HepG2 (cell line): ENCODE measurements at regions not wholly inside any gene's neighbourhood (a gene's known extent, or its start where the extent isn't known, plus 50 kb on each side); places are given as distances from the start of the nearest gene placed in this dataset.

Experiments
- ATAC-seq: fragments of 200-7000 bp; cut with Tn5 transposase; 3 replicates; pipeline ENCODE4 v1.9.1; 2020; ENCODE audit warnings: mild to moderate bottlenecking, moderate library complexity
- BruUV-seq: library from RNA; stranded (reverse); fragments of 400-500 nt; replicated peaks from 2 replicates; lab custom pipeline; 2021; lab: Mats Ljungman, UMichigan
- CTCF ChIA-PET: fragments of 300-600 bp; formaldehyde crosslinking; extraction: SDS; loops from one replicate; lab custom pipeline; 2021; ENCODE audit warnings: low total read pairs, inconsistent platforms, low intra/inter-chr PET ratio; lab: Yijun Ruan, JAX
- POLR2A ChIA-PET: fragments of 350-600 bp; sonication (Branson Sonifier 250); formaldehyde crosslinking; loops from one replicate; lab custom pipeline; 2020; ENCODE audit warnings: antibody characterized with exemption, inconsistent platforms; lab: Yijun Ruan, JAX
- DNase-seq: peaks from one replicate; pipeline ENCODE4 v3.0.0-alpha.2; 2015; ENCODE audit warnings: low spot score
- FAIRE-seq: peaks from 3 replicates; lab custom pipeline; 2011; peaks lifted over from hg19 to GRCh38; lab: Jason Lieb, UNC
- H2AFZ ChIP-seq: one replicate; pipeline ENCODE4 v1.6.1; 2011; ENCODE audit warnings: low read length, inconsistent platforms
- H3K27ac ChIP-seq: fragments of 300-600 bp; 3 replicates; pipeline ENCODE4 v1.8.0; 2011; ENCODE audit warnings: mixed run types, mild to moderate bottlenecking, mixed read lengths, low read length, inconsistent platforms; ENCODE audit not compliant: insufficient read depth; ENCODE audit errors: extremely low read length
- H3K27me3 ChIP-seq, 2 experiments: fragments of 200-600 bp in 1 of 2; 2 replicates in 1 of 2; 3 replicates in 1 of 2; pipeline versions ENCODE4 v1.6.0 to v1.8.0; 2011; ENCODE audit warnings: low read length in 2 of 2, mild to moderate bottlenecking in 2 of 2, moderate library complexity in 2 of 2, inconsistent platforms in 1 of 2; ENCODE audit not compliant: insufficient read depth in 2 of 2, control insufficient read depth in 1 of 2
- H3K36me3 ChIP-seq, 2 experiments: fragments of 200-600 bp in 1 of 2; replicated peaks in 1 of 2; 2 replicates in 1 of 2; 3 replicates in 1 of 2; pipeline versions ENCODE4 v1.5.1 to v1.8.0; 2011; ENCODE audit warnings: low read length in 2 of 2, inconsistent platforms in 1 of 2; ENCODE audit not compliant: insufficient read depth in 2 of 2, control insufficient read depth in 1 of 2
- H3K4me1 ChIP-seq: 2 replicates; pipeline ENCODE4 v1.5.1; 2012; ENCODE audit warnings: low read length, inconsistent platforms; ENCODE audit not compliant: insufficient read depth
- H3K4me2 ChIP-seq: 2 replicates; pipeline ENCODE4 v1.6.0; 2011; ENCODE audit warnings: low read depth, low read length, inconsistent platforms
- H3K4me3 ChIP-seq, 3 experiments: fragments of 200-600 bp in 1 of 3; sonication (generic), shearing (Covaris generic) in 1 of 3; replicated peaks in 1 of 3; 2 replicates each; pipeline ENCODE4 v1.5.1; 2011 to 2016; ENCODE audit warnings: low read length in 3 of 3, inconsistent platforms in 2 of 3, low read depth in 2 of 3, mild to moderate bottlenecking in 2 of 3, control low read depth in 1 of 3, mixed read lengths in 1 of 3; ENCODE audit not compliant: insufficient read depth in 1 of 3
- H3K79me2 ChIP-seq: one replicate; pipeline ENCODE4 v1.6.1; 2011; ENCODE audit warnings: low read length, inconsistent platforms; ENCODE audit not compliant: insufficient read depth
- H3K9ac ChIP-seq: 2 replicates; pipeline ENCODE4 v1.6.0; 2011; ENCODE audit warnings: mild to moderate bottlenecking, low read depth, low read length, inconsistent platforms; ENCODE audit not compliant: insufficient read depth
- H3K9me3 ChIP-seq: 2 replicates; pipeline ENCODE4 v1.5.1; 2012; ENCODE audit warnings: mild to moderate bottlenecking, low read length
- H4K20me1 ChIP-seq: 2 replicates; pipeline ENCODE4 v1.6.0; 2011; ENCODE audit warnings: inconsistent platforms, mild to moderate bottlenecking, low read length, moderate library complexity; ENCODE audit not compliant: insufficient read depth
- E2F2 ChIP-seq: sonication (generic); formaldehyde crosslinking; IDR thresholded peaks from 2 replicates; pipeline ENCODE4 v1.4.0; 2020; ENCODE audit warnings: missing genetic modification reagents, borderline replicate concordance
- KDM4B ChIP-seq: sonication (generic); formaldehyde crosslinking; IDR thresholded peaks from 2 replicates; pipeline ENCODE4 v1.4.0; 2020; ENCODE audit warnings: missing genetic modification reagents
- NFE2L2 ChIP-seq: fragments of 150-350 bp; IDR thresholded peaks from 2 replicates; pipeline ENCODE4 v1.6.1; 2014; ENCODE audit warnings: low read length
- PAWR ChIP-seq: sonication (generic); formaldehyde crosslinking; IDR thresholded peaks from 2 replicates; pipeline ENCODE4 v1.4.0; 2020; ENCODE audit warnings: missing genetic modification reagents, mild to moderate bottlenecking, borderline replicate concordance
- SNAI1 ChIP-seq: sonication (generic); formaldehyde crosslinking; IDR thresholded peaks from 2 replicates; pipeline ENCODE4 v1.5.0; 2020; ENCODE audit warnings: mild to moderate bottlenecking, missing genetic modification reagents, borderline replicate concordance
- SP2 ChIP-seq: sonication (generic); formaldehyde crosslinking; IDR thresholded peaks from 2 replicates; pipeline ENCODE4 v1.5.1; 2020; ENCODE audit warnings: mild to moderate bottlenecking, missing genetic modification reagents
- ZBTB20 ChIP-seq: sonication (generic); formaldehyde crosslinking; IDR thresholded peaks from 2 replicates; pipeline ENCODE4 v1.8.1; 2023; ENCODE audit warnings: missing genetic modification reagents, low read depth, mild to moderate bottlenecking, borderline replicate concordance
- ZFP82 ChIP-seq: sonication (generic); formaldehyde crosslinking; IDR thresholded peaks from 2 replicates; pipeline ENCODE4 v1.5.1; 2020; ENCODE audit warnings: mild to moderate bottlenecking, missing genetic modification reagents, borderline replicate concordance
- ZNF17 ChIP-seq: sonication (generic); formaldehyde crosslinking; IDR thresholded peaks from 2 replicates; pipeline ENCODE4 v1.5.0; 2020; ENCODE audit warnings: mild to moderate bottlenecking, missing genetic modification reagents
- ZNF260 ChIP-seq: sonication (generic); formaldehyde crosslinking; IDR thresholded peaks from 2 replicates; pipeline ENCODE4 v1.4.0; 2020; ENCODE audit warnings: missing genetic modification reagents, low read depth, mild to moderate bottlenecking, borderline replicate concordance
- ZNF281 ChIP-seq: sonication (generic); formaldehyde crosslinking; IDR thresholded peaks from 2 replicates; pipeline ENCODE4 v1.4.0; 2020; ENCODE audit warnings: missing genetic modification reagents, borderline replicate concordance
- ZNF33B ChIP-seq: sonication (generic); formaldehyde crosslinking; IDR thresholded peaks from 2 replicates; pipeline ENCODE4 v1.5.1; 2020; ENCODE audit warnings: mild to moderate bottlenecking, missing genetic modification reagents
- ZNF44 ChIP-seq: sonication (generic); formaldehyde crosslinking; IDR thresholded peaks from 2 replicates; pipeline ENCODE4 v1.5.1; 2020; ENCODE audit warnings: mild to moderate bottlenecking, missing genetic modification reagents
- WGBS: methylation state at CpG from one replicate; pipeline ENCODE4 v1.1.6; 2017; ENCODE audit warnings: low lambda C conversion rate; 5-methylcytosine and 5-hydroxymethylcytosine counted together
- in situ Hi-C: cut with HindIII; loops from 2 replicates; pipeline ENCODE4 v1.10.0; 2017; ENCODE audit warnings: low pct_unique_long_range_greater_than_20kb; ENCODE audit not compliant: extremely low pct_ligation_motif_present
- intact Hi-C: fragments of 100-400 bp; cut with micrococcal nuclease; formaldehyde crosslinking; loops from one replicate; pipeline ENCODE4 v1.10.0; 2022; ENCODE audit not compliant: unreplicated experiment
- TF ChIP-seq, protein P1 (sequence below): sonication (generic); formaldehyde crosslinking; IDR thresholded peaks from 2 replicates; pipeline ENCODE4 v1.8.0; 2022; ENCODE audit warnings: missing genetic modification reagents, mild to moderate bottlenecking, borderline replicate concordance

DNA sequence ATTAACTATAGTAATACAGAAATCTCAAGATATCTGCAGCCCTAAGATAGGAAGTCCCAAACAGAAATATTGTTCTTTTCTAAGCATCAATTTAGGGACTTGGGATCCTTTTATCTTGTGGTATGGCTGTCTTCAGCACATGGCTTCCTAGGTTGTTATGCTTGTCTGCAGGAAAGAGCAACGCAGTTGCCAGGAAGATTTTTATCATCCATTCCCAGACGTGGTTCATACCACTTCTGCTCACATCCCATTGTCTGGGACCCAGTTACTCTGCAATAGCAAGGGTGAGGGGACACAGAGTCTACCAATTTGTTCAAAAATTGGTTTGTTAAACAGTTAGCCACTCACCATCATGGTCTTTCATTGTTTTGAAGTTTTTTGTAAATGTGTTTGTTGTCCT lies 85.6 kb upstream of the RXFP2 start:
- no peak for ATAC-seq
- CTCF ChIA-PET = no interaction called here
- no peak for TF ChIP-seq ZFP82 (CRISPR knock-in tag)
- no peak for TF ChIP-seq KDM4B (CRISPR knock-in tag)
- TF ChIP-seq E2F2 (CRISPR knock-in tag) = no peak
- TF ChIP-seq SP2 (CRISPR knock-in tag) = no peak
- no peak for TF ChIP-seq ZNF17 (CRISPR knock-in tag)
- TF ChIP-seq ZNF281 (CRISPR knock-in tag) = no peak
- TF ChIP-seq NFE2L2 = no peak
- TF ChIP-seq ZNF260 (CRISPR knock-in tag) = no peak
- TF ChIP-seq, protein P1, sequence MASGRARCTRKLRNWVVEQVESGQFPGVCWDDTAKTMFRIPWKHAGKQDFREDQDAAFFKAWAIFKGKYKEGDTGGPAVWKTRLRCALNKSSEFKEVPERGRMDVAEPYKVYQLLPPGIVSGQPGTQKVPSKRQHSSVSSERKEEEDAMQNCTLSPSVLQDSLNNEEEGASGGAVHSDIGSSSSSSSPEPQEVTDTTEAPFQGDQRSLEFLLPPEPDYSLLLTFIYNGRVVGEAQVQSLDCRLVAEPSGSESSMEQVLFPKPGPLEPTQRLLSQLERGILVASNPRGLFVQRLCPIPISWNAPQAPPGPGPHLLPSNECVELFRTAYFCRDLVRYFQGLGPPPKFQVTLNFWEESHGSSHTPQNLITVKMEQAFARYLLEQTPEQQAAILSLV (CRISPR knock-in tag) = no peak
- no peak for TF ChIP-seq ZNF33B (CRISPR knock-in tag)
- no peak for TF ChIP-seq SNAI1 (CRISPR knock-in tag)
- TF ChIP-seq PAWR = no peak
- no peak for TF ChIP-seq ZBTB20 (CRISPR knock-in tag)
- no peak for TF ChIP-seq ZNF44 (CRISPR knock-in tag)
- Histone ChIP-seq H3K27me3 (no peaks in the 10 kb centered on the region), H3K4me2 (no peak overlapping the region), H3K27ac (no peak overlapping the region), H4K20me1 (no peaks in the 10 kb centered on the region), H3K9me3 (no peaks in the 10 kb centered on the region), H3K4me3 (no peak overlapping the region), H3K9ac (no peak overlapping the region), H3K79me2 (no peaks in the 10 kb centered on the region), H3K36me3 (no peaks in the 10 kb centered on the region), H2AFZ (no peak overlapping the region), H3K4me1 (no peaks in the 10 kb centered on the region)
- 3% methylated on average over 2 of the region's 2 CpGs for WGBS
- no TSS peak for BruUV-seq
- DNase-seq = no peak
- intact Hi-C loops = no loop called here
- no peak for FAIRE-seq
- POLR2A ChIA-PET = no interaction called here
- in situ Hi-C loops = no loop called here
